NB4 (cell line): ENCODE measurements at regions not wholly inside any gene's neighbourhood (a gene's known extent, or its start where the extent isn't known, plus 50 kb on each side); places are given as distances from the start of the nearest gene placed in this dataset.

Experiments used
- DNase-seq: peaks from one replicate; pipeline ENCODE4 v3.0.0; 2010; ENCODE audit warnings: low read depth
- H3K4me3 ChIP-seq: one replicate; pipeline ENCODE4 v1.5.1; 2011; ENCODE audit warnings: mild to moderate bottlenecking, low read depth, low read length, moderate library complexity
- MYC ChIP-seq: IDR thresholded peaks from 2 replicates; pipeline ENCODE4 v1.6.1; 2011; ENCODE audit warnings: low read depth, low read length
- POLR2A ChIP-seq: IDR thresholded peaks from 2 replicates; pipeline ENCODE4 v1.6.1; 2011; ENCODE audit warnings: mild to moderate bottlenecking; ENCODE audit not compliant: insufficient read length; ENCODE audit errors: extremely low read depth
- TF ChIP-seq, protein P1 (sequence below): IDR thresholded peaks from 2 replicates; pipeline ENCODE4 v1.6.1; 2011; ENCODE audit warnings: low read depth, low read length
- TF ChIP-seq, protein P2 (sequence below): IDR thresholded peaks from one replicate; pipeline ENCODE4 v1.5.1; 2012; ENCODE audit warnings: low read depth, low read length

DNA sequence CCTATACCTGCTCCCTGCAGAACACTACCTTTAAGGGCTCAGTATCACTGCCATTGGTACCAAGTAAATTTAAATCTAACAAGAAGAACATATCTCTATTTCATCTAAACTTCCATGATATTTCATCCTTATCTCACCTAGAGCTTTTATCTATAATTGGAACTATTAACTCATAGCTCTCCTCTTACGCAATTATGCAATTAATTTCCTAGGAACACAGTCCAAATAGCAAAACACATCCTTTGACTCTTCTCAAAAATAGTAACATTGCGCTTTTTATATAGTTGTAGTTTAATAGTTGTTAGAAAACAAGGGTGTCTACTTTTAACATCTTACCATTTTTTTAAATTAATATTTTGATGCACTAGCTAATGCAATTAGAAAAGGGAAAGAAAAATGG, 986.8 kb upstream of the SLC35B3 start:
- H3K4me3 ChIP-seq: no peak overlapping the region
- TF ChIP-seq POLR2A (no peak), MYC (no peak)
- TF ChIP-seq, protein P1, sequence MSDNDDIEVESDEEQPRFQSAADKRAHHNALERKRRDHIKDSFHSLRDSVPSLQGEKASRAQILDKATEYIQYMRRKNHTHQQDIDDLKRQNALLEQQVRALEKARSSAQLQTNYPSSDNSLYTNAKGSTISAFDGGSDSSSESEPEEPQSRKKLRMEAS: no peak
- TF ChIP-seq, protein P2, sequence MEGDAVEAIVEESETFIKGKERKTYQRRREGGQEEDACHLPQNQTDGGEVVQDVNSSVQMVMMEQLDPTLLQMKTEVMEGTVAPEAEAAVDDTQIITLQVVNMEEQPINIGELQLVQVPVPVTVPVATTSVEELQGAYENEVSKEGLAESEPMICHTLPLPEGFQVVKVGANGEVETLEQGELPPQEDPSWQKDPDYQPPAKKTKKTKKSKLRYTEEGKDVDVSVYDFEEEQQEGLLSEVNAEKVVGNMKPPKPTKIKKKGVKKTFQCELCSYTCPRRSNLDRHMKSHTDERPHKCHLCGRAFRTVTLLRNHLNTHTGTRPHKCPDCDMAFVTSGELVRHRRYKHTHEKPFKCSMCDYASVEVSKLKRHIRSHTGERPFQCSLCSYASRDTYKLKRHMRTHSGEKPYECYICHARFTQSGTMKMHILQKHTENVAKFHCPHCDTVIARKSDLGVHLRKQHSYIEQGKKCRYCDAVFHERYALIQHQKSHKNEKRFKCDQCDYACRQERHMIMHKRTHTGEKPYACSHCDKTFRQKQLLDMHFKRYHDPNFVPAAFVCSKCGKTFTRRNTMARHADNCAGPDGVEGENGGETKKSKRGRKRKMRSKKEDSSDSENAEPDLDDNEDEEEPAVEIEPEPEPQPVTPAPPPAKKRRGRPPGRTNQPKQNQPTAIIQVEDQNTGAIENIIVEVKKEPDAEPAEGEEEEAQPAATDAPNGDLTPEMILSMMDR: no peak
- DNase-seq: no peak

DNA sequence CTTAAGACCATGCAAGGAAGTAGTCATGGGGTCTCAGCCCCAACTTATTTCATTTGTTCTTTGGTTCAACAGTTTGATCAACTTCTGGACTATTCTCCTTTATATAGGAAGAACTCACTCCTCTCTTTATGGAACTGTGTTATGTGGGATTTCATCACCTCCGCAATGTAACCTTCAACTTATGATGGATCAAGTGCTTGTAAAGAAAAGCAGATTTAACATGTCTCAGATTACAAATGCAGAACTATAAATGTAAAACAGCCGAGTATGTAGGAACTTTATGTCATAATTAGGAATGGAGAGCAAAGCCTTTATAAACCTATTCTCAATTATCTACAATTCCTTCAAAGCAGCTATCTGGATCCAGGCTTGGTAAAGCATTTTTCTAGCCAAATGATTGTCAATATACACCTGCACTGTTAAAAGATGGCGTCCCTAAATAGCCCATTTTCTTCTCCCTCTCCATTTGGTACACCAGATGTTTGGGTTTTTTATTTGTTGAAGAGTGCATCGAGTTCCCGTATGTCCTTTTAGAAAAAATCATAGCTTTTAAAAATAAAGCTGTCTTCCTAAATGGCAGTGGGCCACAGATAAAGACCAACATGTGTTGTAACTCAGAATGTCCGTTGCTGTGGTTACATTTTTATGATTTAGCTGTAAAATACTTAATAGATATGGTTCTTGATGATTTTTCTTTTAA, 985.1 kb upstream of the SLC35B3 start:
- no peak for DNase-seq
- TF ChIP-seq MYC (no peak), POLR2A (no peak)
- TF ChIP-seq, protein P2: no peak
- TF ChIP-seq, protein P1: no peak
- H3K4me3 ChIP-seq: no peak overlapping the region

DNA sequence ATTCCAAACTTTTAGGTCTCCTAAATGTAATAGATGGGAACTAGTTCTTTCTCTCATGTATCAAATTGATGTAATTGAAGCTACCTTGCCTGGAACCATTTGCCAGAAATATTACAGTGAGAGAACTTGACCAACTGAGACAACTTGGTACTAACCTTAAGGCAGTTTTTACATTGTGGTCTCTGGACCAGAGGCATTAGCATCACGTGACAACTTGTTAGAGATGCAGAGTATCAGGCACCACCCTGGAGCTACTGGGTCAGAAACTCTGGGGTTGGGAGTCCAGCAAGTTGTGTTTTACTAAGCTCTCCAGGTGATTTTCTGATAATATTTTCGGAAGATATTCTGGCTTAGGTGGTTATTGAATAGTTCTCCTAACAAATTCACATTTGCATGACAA, 982.1 kb upstream of the SLC35B3 start:
- H3K4me3 ChIP-seq: no peak overlapping the region
- no peak for DNase-seq
- TF ChIP-seq, protein P1: no peak
- TF ChIP-seq, protein P2: no peak
- no peak for TF ChIP-seq MYC
- TF ChIP-seq POLR2A: no peak

DNA sequence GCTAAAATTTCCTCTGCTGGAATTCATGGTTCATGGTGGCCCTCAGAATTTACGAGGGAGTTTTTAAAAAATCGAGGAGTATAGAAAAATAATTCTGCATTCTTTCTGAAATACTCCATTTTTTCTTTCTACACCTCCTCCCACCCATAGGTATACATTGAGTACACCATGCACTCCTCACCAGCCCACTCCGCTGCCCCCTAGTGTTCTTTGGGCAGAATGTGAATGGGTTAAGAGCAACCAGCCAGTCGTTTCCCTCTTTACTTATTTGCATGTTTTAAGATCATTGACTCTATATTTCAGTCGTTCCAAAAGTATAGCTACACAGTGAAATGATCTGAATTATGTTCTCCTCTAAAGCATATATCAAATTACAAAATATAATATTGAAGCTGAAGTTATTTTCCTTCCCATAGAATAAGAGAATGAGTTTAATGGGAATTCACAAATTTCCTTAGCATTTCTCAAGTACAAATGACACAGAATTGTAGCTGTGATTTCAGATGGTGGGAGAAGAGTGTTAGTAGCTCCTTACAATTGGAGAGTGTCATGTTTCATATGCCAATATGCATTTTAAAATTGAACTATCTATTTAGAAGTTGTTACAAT, 977.7 kb upstream of the SLC35B3 start:
- DNase-seq: peak; percentile 59
- TF ChIP-seq, protein P1: no peak
- TF ChIP-seq MYC (0 out of 2 replicates have a peak, but pooled peaks have one; percentile 18), POLR2A (no peak)
- TF ChIP-seq, protein P2: peak; percentile 77
- no peak overlapping the region for H3K4me3 ChIP-seq

DNA sequence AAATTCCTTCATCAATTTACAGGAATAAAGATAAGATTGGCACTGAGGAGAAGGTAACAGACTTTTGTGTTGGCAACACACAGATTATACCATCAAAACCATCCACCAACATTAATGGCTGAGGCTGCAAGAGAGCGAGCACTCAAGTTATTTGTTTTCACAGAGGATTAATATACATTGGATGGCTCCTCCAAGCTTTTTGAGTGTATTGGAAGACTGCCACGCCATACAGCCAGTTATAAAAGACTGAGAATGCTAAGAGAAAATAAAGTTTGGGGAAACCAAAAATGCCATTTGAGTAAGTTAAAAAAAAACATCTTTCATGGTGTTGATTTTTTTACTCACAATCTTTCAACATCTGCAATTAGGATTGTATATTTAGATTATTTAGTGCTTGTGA, 973.8 kb upstream of the SLC35B3 start:
- TF ChIP-seq, protein P1: no peak
- TF ChIP-seq POLR2A: no peak
- TF ChIP-seq MYC: no peak
- TF ChIP-seq, protein P2: no peak
- no peak for DNase-seq

More for the DNA sequence above, 973.8 kb upstream of the SLC35B3 start:
- no peak overlapping the region for H3K4me3 ChIP-seq
